Fibroblast of upper back skin (primary cell): ENCODE measurements at regions not wholly inside any gene's neighbourhood (a gene's known extent, or its start where the extent isn't known, plus 50 kb on each side); places are given as distances from the start of the nearest gene placed in this dataset.
"Not testable (repeated sequence)": the region's sequence is repeated elsewhere in the genome, so short reads cannot be mapped to it uniquely, and the experiment has no call there.

Experiments used
- DNase-seq: peaks from one replicate; pipeline ENCODE4 v3.0.0-alpha.2; 2013

- DNase-seq: no peak
Measured at GRCh38 chr21:14058566-14058965, 152.2 kb downstream of the LIPI start.

- DNase-seq: not testable (repeated sequence)
Measured at GRCh38 chr21:14057841-14058481, 152.8 kb downstream of the LIPI start.

GRCh38 chr21:14057313-14057712 is 153.4 kb downstream of the LIPI start:
- no peak for DNase-seq

GRCh38 chr21:14056771-14057191 is 154.0 kb downstream of the LIPI start:
- DNase-seq: no peak

GRCh38 chr21:14055746-14056515 is 154.8 kb downstream of the LIPI start:
- not testable (repeated sequence) for DNase-seq

GRCh38 chr21:14054682-14055081 is 156.1 kb downstream of the LIPI start:
- DNase-seq: no peak

GRCh38 chr21:14050121-14050520 is 160.6 kb downstream of the LIPI start:
- DNase-seq: no peak

GRCh38 chr21:14046401-14046800 is 164.4 kb downstream of the LIPI start:
- DNase-seq: peak; percentile 8

GRCh38 chr21:14040386-14040785 is 170.4 kb downstream of the LIPI start:
- DNase-seq: no peak

- DNase-seq: peak; percentile 24
Measured at GRCh38 chr21:14028619-14029018, 182.1 kb downstream of the LIPI start.

GRCh38 chr21:14027235-14027869 is 183.4 kb downstream of the LIPI start:
- DNase-seq: peak; percentile 94

- not testable (repeated sequence) for DNase-seq
Measured at GRCh38 chr21:14020108-14020507, 190.6 kb downstream of the LIPI start.

GRCh38 chr21:14015841-14016240 is 194.9 kb downstream of the LIPI start:
- DNase-seq: not testable (repeated sequence)

GRCh38 chr21:14013623-14014498 is 196.9 kb downstream of the LIPI start:
- DNase-seq: not testable (repeated sequence)

- no peak for DNase-seq
Measured at GRCh38 chr21:14013056-14013603, 197.6 kb downstream of the LIPI start.

- no peak for DNase-seq
Measured at GRCh38 chr21:14012409-14012808, 198.3 kb downstream of the LIPI start.

GRCh38 chr21:14011751-14012150 is 199.0 kb downstream of the LIPI start:
- not testable (repeated sequence) for DNase-seq

GRCh38 chr21:14011149-14011548 is 199.6 kb downstream of the LIPI start:
- DNase-seq: not testable (repeated sequence)

GRCh38 chr21:14010729-14011128 is 200.0 kb downstream of the LIPI start:
- no peak for DNase-seq

GRCh38 chr21:14009990-14010389 is 200.8 kb downstream of the LIPI start:
- DNase-seq: not testable (repeated sequence)

- not testable (repeated sequence) for DNase-seq
Measured at GRCh38 chr21:14009238-14009981, 201.3 kb downstream of the LIPI start.

- DNase-seq: not testable (repeated sequence)
Measured at GRCh38 chr21:14008436-14008835, 202.3 kb downstream of the LIPI start.
